HG02970 (cell line): ENCODE measurements at regions not wholly inside any gene's neighbourhood (a gene's known extent, or its start where the extent isn't known, plus 50 kb on each side); places are given as distances from the start of the nearest gene placed in this dataset.
"Not testable (repeated sequence)": the region's sequence is repeated elsewhere in the genome, so short reads cannot be mapped to it uniquely, and the experiment has no call there.

Source experiments
- ATAC-seq: cut with Tn5 transposase; IDR thresholded peaks from one replicate; pipeline ENCODE4 v1.9.1; 2021; ENCODE audit warnings: mild to moderate bottlenecking, moderate library complexity, moderate number of reproducible peaks; ENCODE audit not compliant: unreplicated experiment, low FRiP score

DNA sequence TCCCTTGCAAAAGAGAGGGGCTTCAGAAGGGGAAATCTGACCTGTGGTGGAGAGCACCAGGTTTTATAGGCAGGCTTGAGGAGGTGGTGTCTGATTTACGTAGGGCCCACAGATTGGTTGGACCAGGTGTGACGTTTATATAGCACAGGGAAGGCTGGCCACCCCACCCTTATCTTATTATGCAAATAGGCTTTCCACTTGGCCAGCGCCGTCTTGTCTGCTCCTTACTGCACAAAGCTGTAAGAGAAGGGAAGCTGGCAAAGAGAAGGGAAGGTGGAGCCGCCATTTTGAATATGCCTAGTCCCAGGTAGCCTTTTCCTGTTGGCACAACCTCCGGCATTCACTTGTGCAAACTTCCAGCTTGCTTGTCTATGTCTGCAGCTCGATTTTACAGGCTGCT is 221.4 kb downstream of the GATA3 start:
- ATAC-seq: no peak

DNA sequence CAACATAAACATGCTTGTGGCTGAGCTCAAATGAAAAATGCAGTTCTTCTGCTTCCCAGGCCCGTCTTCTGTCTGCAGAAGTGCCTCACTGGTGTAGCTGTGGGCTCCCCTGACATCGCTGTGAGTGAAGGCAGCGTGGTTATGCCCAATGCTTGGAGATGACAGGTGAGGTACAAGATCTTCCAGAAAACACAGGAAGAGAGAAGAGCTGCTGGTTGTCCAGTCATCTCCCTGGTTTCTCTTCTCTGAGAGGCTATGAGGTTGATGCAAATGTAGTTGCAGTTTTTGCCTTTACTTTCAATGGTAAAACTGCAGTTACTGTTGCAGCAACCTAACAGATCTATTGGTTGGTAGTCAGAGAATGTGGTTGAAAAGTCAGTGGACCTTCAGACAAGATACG is 223.6 kb downstream of the GATA3 start:
- no peak for ATAC-seq

DNA sequence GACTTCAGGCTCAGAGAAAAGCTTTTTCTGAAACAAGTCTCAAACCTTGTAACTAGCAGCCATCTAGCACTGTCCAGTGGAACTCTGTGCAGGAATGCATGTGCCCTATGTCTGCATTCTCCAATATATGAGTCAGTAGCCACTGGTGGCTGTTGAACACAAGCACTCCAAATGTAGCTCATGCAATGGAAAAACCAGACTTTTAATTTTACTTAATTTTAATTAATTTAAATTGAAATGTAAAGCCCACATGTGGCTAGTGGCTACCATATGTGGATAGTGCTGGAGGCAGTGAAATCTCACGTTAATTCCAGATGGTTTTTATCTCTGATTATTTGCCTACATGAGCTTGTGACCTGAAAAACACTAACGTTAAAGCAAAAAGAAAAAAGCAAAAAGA is 225.1 kb downstream of the GATA3 start:
- ATAC-seq: no peak

DNA sequence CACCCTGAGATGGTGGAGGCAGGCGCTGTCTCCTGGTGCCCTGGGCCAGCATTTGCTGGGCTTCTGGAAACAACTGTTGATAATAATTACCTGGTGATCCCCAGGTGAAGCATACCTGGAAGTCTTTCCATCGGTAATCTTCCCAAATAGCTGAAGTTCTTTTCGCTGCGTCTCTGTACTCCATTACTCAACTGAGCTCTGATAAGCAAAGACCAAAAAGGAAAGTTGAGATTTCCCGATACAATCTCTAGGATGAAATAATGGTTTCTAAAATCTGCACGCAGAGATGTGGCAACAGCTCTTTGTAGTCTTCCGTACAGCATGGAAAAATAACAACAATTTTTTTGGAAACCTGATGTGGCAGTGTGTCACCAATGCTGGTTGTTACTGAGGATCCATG is 226.5 kb downstream of the GATA3 start:
- no peak for ATAC-seq

DNA sequence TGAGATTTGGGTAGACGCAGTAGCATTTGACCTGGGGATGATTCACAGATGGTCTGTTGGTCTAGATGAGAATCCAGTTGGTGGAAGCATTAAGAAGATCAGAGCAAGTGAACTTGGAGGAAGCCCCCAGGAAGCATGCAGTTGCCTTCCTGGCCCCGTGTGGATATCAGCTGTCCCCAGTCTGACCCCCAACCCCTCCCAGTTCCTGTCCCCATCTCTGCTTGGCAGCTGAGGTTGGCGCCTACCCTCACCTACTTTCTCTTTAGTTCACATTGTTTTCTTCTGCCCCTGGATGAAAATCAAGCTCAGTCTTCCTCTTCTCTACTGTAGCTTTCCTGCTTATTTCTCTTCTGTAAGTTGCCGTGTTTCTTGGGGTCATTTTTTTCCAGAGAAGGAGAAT is 227.9 kb downstream of the GATA3 start:
- ATAC-seq: no peak

DNA sequence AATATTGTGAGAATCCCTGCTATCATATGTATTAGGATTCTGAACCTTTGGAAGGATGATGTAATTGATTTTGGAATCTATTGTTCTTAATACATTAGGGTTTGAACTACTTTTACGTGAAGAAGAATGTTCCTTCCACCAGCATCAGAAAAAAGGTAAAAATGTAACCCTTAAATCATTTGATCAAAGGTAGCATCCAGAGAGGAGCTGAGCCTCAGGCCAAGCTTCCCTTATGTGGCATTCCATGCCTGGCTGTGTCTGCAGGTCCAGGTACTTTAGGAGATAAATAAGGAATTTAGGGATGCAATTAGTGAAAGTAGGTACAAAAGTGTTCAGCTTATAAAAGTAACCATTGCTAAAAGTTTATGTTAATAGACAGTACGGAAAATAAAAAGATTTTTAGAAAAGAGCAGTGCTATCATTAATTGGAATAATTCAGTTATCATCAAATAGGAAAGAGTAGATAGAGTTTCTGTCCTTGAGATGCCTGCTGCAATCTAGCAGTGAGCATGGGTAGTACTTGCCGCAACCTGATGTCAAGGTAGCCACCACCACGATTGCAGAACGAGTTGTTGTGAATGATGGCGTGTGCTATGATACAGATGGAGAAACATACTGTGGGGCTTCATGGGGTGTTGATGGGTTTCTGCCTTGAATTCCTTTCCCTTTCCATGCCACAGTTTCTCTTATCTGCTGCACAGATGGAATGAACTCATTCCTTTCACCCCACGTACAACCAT is 228.8 kb downstream of the GATA3 start:
- no peak for ATAC-seq

DNA sequence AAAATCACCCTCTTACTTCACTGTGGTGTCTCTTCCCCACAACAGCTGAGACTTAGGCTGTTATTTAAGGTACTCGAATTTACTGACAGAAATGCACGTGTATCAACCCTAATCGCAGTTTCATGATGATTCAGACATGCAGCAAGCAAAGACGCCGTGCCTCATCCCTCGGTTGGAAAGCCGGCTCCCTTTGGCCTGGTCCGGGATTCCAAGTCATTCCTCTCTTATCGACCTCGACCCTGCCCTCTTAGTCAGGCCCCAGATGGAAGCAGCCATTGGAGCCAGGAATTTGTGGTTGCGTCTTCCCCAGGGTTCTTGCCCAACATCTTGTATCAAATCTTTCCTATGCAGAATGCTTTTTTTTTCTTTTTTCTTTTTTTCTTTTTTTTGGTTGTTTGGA is 229.5 kb downstream of the GATA3 start:
- ATAC-seq: no peak

DNA sequence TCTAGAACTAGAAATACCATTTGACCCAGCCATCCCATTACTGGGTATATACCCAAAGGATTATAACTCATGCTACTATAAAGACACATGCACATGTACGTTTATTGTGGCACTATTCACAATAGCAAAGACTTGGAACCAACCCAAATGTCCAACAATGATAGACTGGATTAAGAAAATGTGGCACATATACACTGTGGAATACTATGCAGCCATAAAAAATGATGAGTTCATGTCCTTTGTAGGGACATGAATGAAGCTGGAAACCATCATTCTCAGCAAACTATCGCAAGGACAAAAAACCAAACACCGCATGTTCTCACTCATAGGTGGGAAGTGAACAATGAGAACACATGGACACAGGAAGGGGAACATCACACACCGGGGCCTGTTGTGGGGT is 231.5 kb downstream of the GATA3 start:
- not testable (repeated sequence) for ATAC-seq

DNA sequence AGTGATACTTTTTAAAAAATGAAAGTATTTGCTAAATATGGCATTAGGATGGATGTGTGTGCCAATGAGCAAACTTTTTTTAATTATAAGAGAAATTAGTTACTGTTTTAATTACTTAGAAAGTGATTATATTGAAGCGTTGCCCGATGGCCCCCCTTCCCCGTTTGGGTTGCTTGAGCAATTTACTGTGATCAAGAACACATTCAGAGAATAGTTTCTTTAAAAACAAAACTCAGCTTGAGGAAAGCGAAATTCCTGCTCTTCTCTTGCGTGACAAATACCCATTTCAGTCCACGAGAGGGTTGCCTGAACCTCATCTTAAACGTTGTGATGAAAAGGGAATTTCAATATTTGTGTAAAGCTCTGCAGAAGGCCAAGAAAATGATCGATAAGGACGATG is 234.1 kb downstream of the GATA3 start:
- ATAC-seq: no peak

DNA sequence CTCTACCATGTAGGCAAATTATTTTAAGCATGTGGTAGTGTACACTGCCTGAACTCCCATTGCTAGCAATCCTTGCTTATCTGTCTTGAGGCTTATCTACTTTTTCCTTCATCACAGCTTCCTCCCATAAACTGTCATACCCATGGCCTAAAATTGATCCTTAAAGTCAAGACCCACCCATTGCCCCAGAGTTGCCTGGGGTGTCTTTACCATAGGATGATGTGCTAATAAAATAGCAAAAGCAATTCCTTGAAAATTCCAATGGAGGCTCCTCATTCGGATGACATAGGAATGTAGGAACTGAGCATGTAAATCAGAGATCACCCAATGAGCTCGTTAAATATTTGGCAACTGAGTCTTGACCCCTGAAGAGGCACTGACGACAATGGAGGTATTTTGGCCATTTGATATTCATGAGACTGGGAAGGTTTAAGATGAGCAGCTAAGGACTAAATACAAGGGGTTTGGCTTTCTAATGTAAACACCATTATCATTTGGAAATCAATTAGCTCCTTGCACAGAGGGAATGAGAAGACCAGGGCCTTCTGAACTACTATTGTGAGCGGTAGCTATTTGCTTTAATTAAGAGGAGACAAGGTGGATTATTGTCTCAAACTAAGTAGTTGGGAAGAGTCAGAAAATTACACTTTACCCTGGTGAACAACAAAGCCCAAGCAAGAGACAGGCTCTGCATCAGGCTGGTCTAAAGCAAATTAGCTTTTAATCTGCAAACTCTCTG is 234.9 kb downstream of the GATA3 start:
- ATAC-seq: no peak

DNA sequence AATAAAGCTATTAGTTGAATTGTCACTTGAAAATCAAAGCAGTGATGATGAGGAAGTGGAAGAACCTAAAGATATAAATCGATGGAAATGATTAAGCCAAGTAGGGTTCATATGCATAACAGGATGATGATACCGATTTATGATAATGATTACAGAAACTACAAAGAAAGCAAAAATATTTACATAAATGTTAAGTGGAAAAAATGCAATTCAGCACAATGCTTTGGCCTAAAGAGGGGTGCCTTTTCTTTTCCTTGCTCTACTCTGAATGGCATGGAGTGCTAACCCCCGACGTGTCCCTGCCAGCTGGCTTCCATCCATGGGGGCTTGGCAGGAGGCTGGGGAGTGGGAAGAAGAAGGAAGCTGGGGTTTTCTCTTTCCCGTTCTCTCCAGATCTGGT is 240.3 kb downstream of the GATA3 start:
- ATAC-seq: no peak

DNA sequence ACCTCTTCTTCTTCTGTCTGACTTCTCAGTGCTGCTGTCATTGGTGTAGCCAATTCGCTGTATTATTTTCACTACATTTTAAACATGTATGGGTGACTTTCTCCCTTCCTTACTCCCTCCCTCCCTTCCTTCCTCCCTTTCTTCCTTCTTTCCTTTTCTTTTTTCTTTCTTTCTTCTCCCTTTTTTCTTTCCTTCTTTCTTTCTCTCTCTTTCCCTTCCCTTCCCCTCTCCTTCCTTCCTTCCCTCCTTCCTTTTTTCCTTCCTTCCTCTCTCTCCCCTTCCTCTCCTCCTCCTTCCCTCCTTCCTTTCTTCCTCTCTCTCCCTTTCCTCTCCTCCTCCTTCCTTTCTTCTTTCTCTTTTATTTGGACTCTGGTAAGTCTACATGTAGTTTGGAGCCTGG is 240.8 kb downstream of the GATA3 start:
- no peak for ATAC-seq

DNA sequence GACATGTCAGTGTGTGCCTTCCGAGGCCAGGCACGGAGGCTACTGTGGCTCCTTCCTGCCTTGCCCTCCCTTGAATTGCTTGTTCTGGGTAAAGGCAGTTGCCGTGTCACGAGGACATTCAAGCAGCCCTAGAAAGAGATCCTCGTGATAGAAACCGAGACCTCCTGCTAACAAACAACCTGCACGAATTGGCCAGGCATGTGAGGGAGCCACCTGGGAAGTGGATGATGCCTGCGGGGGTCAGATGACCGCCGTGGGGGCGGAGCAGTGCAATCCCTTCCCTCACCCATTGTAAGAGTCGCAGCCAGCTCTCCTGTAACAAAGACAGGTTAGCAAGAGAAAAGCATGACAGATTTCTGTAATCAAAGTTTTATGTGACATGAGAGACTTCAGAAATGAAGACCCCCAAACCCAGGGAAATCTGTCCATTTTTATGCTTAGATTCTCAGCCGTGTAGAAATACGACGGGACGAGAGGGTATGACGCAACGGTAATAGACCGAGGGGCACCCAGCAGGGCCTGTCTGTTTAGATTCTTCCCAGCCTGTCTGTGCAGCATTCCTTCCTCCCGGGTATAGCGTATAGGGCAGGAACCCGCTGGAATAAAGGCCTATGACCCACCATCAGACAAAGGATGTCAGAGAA is 241.7 kb downstream of the GATA3 start:
- ATAC-seq: no peak

DNA sequence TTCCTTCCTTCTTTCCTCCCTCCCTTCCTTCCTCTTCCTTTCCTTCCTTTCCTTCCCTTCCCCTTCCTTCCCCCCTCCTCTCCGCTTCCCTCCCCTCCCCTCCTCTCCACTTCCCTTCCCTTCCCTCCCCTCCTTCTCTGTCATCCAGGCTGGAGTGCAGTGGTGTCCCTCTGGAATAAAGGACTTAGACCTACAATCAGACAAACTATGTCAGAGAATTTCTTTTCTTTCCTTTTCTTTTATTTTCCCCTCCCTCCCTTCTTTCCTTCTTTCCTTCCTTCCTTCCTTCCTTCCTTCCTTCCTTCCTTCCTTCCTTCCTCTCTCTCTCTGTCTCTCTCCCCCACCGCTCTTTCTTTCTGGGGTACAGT is 242.2 kb downstream of the GATA3 start:
- no peak for ATAC-seq

DNA sequence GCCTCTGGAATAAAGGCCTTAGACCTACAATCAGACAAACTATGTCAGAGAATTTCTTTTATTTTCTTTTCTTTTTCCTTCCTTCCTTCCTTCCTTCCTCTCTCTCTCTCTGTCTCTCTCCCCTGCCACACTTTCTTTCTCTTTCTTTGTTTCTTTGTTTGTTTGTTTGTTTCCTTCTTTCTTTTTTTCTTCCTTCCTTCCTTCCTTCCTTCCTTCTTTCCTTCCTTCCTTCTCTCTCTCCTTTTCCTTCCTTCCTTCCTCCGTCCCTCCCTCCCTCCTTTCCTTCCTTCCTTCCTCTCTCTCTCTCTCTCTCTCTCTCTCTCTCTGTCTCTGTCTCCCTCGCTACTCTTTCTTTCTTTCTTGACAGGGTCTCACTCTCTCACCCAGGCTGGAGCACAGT is 242.6 kb downstream of the GATA3 start:
- no peak for ATAC-seq

DNA sequence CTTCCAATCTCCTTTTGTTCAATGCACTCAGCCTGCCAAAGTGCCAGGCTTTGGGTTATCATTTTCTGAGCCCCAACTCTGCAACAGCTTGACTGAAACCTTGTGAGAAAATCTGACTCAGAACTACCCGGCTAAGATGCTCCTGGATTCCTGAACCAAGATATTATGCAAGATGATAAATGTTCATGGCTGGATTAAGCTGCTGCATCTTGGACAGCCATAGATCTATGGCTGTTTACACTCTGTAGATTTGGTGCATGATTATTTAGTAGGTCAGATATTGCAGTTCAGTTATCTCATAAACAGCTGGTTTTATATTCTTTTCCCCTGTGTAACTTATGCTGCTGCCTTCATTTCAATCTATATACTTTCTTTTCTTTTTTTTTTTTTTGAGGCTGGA is 243.5 kb downstream of the GATA3 start:
- no peak for ATAC-seq

DNA sequence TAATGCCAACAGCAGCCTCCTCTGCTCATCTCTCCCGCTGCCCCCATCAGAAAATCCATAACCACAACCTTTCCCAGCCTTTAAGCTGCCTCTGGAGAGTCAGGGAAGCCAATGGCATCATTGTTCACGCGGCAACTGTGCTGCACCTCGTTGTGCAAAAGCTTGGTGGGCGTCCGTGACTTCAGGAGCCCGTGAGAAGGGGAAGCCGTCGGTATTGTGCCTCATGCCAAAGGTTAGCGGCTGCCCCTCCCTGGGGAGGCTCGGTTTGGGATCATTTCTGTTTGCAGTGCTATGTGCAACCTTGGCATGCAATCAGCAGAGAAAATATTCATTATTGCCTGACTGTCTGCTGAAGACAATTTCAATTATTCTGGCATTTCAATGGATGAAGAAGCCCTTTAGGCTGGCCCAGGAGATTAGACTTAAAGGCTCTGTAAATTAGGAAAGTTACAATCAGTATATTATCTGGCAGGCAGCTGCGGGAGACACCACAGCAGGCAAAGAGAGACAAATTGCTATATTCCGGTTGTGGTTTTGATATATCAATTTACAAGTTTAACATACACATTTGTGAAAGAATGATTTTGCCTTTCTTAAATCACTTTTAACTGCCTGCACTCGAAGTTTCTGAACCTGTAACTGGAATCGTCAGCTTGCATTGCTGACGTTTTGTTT is 244.5 kb downstream of the GATA3 start:
- ATAC-seq: no peak

DNA sequence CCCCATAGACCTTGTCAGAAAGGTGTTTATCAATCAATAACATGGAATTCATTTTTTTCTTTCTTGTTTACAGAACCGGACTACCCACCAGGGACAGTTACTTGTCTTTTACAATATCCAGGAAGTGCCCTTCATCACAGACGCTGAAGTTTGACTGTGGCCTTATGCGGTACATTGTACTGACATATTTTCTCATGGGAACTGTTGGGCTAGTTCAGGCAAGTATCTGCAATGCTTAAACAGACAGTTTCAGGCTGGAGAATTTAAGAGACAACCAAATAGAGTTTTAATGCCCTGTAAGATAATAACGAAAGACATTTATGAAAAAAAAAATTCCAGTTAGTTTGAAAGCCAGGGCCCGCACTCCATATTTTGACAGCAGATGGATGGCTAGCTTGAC is 246.4 kb downstream of the GATA3 start:
- ATAC-seq: no peak

DNA sequence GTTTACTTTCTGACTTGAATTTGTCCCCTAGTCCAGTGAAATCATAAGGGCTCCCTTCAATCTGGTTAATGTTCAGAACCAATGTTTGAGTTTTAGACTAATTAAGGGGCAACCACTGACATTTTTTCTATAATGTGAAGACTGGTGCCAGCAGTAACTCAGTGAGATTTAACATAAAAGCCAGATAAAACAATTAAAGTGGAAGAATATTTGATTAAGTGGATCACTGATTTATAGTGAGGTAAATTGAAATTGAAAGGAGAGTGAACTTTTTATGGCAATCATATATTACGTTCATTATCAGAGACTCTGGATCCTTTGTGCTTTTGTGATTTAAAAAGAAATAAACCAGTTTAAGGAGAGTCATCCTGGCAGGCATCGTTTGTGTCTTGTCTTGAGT is 246.8 kb downstream of the GATA3 start:
- no peak for ATAC-seq

DNA sequence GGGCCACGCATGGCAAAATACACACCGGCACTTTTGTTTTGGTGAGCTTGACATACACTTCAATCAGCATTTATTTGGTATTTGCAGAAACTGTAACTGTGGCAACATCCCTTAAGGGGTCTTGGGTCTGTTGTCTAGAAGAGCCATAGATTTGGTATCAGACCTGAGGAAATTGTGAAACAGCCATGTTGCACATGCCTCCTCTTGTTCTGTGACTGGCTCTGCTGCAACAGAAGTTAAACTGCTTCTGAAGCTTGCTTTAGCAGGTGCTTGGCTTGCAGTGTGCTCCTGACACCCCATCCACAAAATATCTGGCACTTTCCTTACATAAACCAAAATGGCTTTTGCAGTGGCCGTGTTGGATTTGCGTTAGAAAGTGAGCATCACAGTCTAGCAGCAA is 247.3 kb downstream of the GATA3 start:
- no peak for ATAC-seq

DNA sequence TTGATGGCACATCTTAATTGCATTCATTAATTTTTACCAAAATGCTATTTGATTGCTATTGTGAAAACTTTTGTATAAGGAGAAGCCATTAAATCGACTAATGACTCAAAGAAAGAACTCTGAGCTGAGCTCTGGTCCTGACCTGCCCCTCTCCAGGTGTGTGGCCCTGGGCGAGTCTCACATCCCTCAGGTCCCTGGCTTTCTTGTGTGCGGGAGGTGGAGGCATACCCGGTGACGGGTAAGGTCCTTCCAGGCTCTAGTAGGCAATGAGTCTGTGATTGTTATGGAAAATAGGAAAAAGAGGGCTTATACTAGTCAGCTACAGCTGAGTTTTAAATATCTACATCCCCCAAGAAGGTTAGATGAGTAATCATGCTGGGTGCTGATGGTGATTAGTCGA is 248.1 kb downstream of the GATA3 start:
- no peak for ATAC-seq
